WTC11 (cell line): ENCODE measurements at regions not wholly inside any gene's neighbourhood (a gene's known extent, or its start where the extent isn't known, plus 50 kb on each side); places are given as distances from the start of the nearest gene placed in this dataset.

Experiments
- CTCF ChIP-seq: fragments of 200-600 bp; IDR thresholded peaks from 2 replicates; pipeline ENCODE4 v1.8.0; 2022; ENCODE audit warnings: antibody characterized with exemption
- GRHL2 ChIP-seq: fragments of 250-450 bp; sonication (Bioruptor Pico); IDR thresholded peaks from 2 replicates; pipeline ENCODE4 v1.8.0; 2022; ENCODE audit warnings: mild to moderate bottlenecking, moderate library complexity; ENCODE audit not compliant: insufficient replicate concordance, severe bottlenecking
- IRF1 ChIP-seq: sonication (generic); formaldehyde crosslinking; IDR thresholded peaks from 2 replicates; pipeline ENCODE4 v1.8.0; 2023; ENCODE audit warnings: missing genetic modification reagents
- JUN ChIP-seq: sonication (generic); formaldehyde crosslinking; IDR thresholded peaks from 2 replicates; pipeline ENCODE4 v1.8.0; 2023; ENCODE audit warnings: mild to moderate bottlenecking, missing genetic modification reagents
- SOX15 ChIP-seq: fragments of 250-450 bp; sonication (Bioruptor Pico); IDR thresholded peaks from 2 replicates; pipeline ENCODE4 v1.9.0; 2021; ENCODE audit warnings: mild to moderate bottlenecking
- TF ChIP-seq, protein P1 (sequence below): sonication (generic); formaldehyde crosslinking; IDR thresholded peaks from 2 replicates; pipeline ENCODE4 v1.8.1; 2023; ENCODE audit warnings: mild to moderate bottlenecking, missing genetic modification reagents

DNA sequence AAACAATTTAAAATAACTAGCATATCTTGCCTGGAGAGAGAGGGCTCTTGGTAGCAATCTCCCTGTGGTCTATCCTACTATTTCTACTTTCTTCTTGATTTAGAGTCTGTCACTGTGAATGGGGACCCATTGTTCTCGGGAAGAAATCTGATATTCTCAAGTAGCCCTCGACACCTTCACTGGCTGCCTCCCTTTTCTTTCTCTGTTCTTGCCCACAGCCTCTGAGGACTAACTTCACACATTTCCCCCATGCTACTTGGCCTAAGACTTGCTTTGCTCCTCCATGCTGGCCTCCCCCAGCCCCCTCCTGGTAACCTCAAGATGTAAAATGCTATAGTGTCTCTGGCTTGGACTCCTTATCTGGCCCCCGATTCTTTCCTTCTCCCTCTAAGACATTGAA lies 58.8 kb upstream of the NT5C1B start:
- TF ChIP-seq SOX15 (CRISPR knock-in tag) (no peak), IRF1 (CRISPR knock-in tag) (no peak), JUN (CRISPR knock-in tag) (no peak), GRHL2 (no peak), CTCF (no peak)
- TF ChIP-seq, protein P1, sequence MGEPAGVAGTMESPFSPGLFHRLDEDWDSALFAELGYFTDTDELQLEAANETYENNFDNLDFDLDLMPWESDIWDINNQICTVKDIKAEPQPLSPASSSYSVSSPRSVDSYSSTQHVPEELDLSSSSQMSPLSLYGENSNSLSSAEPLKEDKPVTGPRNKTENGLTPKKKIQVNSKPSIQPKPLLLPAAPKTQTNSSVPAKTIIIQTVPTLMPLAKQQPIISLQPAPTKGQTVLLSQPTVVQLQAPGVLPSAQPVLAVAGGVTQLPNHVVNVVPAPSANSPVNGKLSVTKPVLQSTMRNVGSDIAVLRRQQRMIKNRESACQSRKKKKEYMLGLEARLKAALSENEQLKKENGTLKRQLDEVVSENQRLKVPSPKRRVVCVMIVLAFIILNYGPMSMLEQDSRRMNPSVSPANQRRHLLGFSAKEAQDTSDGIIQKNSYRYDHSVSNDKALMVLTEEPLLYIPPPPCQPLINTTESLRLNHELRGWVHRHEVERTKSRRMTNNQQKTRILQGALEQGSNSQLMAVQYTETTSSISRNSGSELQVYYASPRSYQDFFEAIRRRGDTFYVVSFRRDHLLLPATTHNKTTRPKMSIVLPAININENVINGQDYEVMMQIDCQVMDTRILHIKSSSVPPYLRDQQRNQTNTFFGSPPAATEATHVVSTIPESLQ, result no peak
